HG02870 (cell line): ENCODE measurements at regions not wholly inside any gene's neighbourhood (a gene's known extent, or its start where the extent isn't known, plus 50 kb on each side); places are given as distances from the start of the nearest gene placed in this dataset.
"Not testable (repeated sequence)": the region's sequence is repeated elsewhere in the genome, so short reads cannot be mapped to it uniquely, and the experiment has no call there.

ENCODE experiments used
- ATAC-seq: cut with Tn5 transposase; IDR thresholded peaks from one replicate; pipeline ENCODE4 v1.9.1; 2021; ENCODE audit warnings: mild to moderate bottlenecking, moderate library complexity; ENCODE audit not compliant: unreplicated experiment

- ATAC-seq, result no peak
Observed at GRCh38 chr6:82783587-82784236, 281.9 kb downstream of the UBE3D start.

GRCh38 chr6:82785206-82785605 lies 280.4 kb downstream of the UBE3D start:
- ATAC-seq, result no peak

GRCh38 chr6:82786248-82786647 lies 279.4 kb downstream of the UBE3D start:
- no peak for ATAC-seq

GRCh38 chr6:82795940-82796339 lies 269.7 kb downstream of the UBE3D start:
- ATAC-seq, result no peak

GRCh38 chr6:82801083-82801482 lies 264.6 kb downstream of the UBE3D start:
- ATAC-seq, result no peak

- ATAC-seq, result not testable (repeated sequence)
Observed at GRCh38 chr6:82816243-82816642, 249.4 kb downstream of the UBE3D start.

GRCh38 chr6:82818727-82819126 lies 246.9 kb downstream of the UBE3D start:
- no peak for ATAC-seq

- no peak for ATAC-seq
Observed at GRCh38 chr6:82823361-82823760, 242.3 kb downstream of the UBE3D start.

GRCh38 chr6:82832811-82833210 lies 232.8 kb downstream of the UBE3D start:
- ATAC-seq, result no peak

- no peak for ATAC-seq
Observed at GRCh38 chr6:82833481-82833880, 232.2 kb downstream of the UBE3D start.

- ATAC-seq, result no peak
Observed at GRCh38 chr6:82836022-82836575, 229.5 kb downstream of the UBE3D start.

- no peak for ATAC-seq
Observed at GRCh38 chr6:82840571-82840970, 225.1 kb downstream of the UBE3D start.

GRCh38 chr6:82841309-82841708 lies 224.3 kb downstream of the UBE3D start:
- ATAC-seq, result no peak
